Activated CD4-positive, alpha-beta memory T cell treated with anti-CD3 and anti-CD28 coated beads for 36 hours (primary cell): ENCODE measurements at regions not wholly inside any gene's neighbourhood (a gene's known extent, or its start where the extent isn't known, plus 50 kb on each side); places are given as distances from the start of the nearest gene placed in this dataset.
"Not testable (repeated sequence)": the region's sequence is repeated elsewhere in the genome, so short reads cannot be mapped to it uniquely, and the experiment has no call there.

Experiments used
- CTCF ChIA-PET: fragments of 350-600 bp; sonication (Branson Sonifier 250); formaldehyde crosslinking; loops from one replicate; lab custom pipeline; 2021; ENCODE audit warnings: antibody characterized with exemption, inconsistent platforms; lab: Charles Lee
- POLR2A ChIA-PET: fragments of 350-600 bp; sonication (Branson Sonifier 250); formaldehyde crosslinking; loops from one replicate; lab custom pipeline; 2021; ENCODE audit warnings: antibody characterized with exemption; lab: Charles Lee
- DNase-seq: peaks from one replicate; pipeline ENCODE4 v3.0.0-alpha.2; 2020
- H3K27ac Mint-ChIP-seq: one replicate; pipeline ENCODE4 v1.8.0; 2021; ENCODE audit warnings: mixed read lengths
- H3K27me3 Mint-ChIP-seq: one replicate; pipeline ENCODE4 v1.8.0; 2021; ENCODE audit warnings: mixed read lengths
- H3K36me3 Mint-ChIP-seq: one replicate; pipeline ENCODE4 v1.8.0; 2021; ENCODE audit warnings: mixed read lengths
- H3K4me1 Mint-ChIP-seq: one replicate; pipeline ENCODE4 v1.8.0; 2021; ENCODE audit warnings: low read depth, mixed read lengths
- H3K4me3 Mint-ChIP-seq: one replicate; pipeline ENCODE4 v1.8.0; 2021; ENCODE audit warnings: mild to moderate bottlenecking, mixed read lengths
- H3K9me3 Mint-ChIP-seq: one replicate; pipeline ENCODE4 v1.8.0; 2021; ENCODE audit warnings: mixed read lengths
- intact Hi-C: fragments of 100-400 bp; cut with micrococcal nuclease; formaldehyde crosslinking; loops from one replicate; pipeline ENCODE4 v1.15.1; 2023

DNA sequence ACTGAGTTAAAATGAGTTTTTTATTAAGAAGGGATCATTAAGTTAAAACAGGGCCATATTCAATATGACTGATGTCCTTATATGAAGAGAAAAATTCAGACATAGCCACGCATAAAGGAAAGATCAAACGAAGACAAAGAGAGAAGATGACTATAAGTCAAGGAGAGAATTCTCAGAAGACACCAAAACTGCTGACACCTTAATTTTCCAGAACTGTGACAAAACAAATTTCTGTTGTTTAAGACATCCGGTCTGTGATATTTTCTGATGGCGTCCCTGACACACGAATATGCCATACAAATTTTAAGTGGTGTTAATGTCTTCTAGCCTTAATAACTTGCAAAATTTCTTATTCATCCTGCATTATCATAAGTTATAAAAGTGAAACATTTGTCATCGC is 1325.2 kb upstream of the DDX18 start:
- Mint-ChIP-seq H3K27ac (no peak overlapping the region), H3K4me3 (no peak overlapping the region), H3K4me1 (no peaks in the 10 kb centered on the region), H3K36me3 (peaks cover 3% of the 10 kb centered on the region), H3K9me3 (peaks cover 40% of the 10 kb centered on the region), H3K27me3 (no peaks in the 10 kb centered on the region)
- ChIA-PET CTCF (no interaction called here), POLR2A (no interaction called here)
- no peak for DNase-seq
- intact Hi-C loops = no loop called here

GRCh38 chr2:116489944-116490343 is 1324.5 kb upstream of the DDX18 start:
- no peak overlapping the region for H3K27ac Mint-ChIP-seq
- no peaks in the 10 kb centered on the region for H3K4me1 Mint-ChIP-seq
- H3K4me3 Mint-ChIP-seq = no peak overlapping the region
- intact Hi-C loops = no loop called here
- no peaks in the 10 kb centered on the region for H3K27me3 Mint-ChIP-seq
- CTCF ChIA-PET = no interaction called here
- H3K9me3 Mint-ChIP-seq = peaks cover 35% of the 10 kb centered on the region
- peaks cover 3% of the 10 kb centered on the region for H3K36me3 Mint-ChIP-seq
- no peak for DNase-seq
- POLR2A ChIA-PET = no interaction called here

- no peak overlapping the region for H3K27ac Mint-ChIP-seq
- ChIA-PET POLR2A (interaction anchor here (0.6 kb wide), 1 partner anchor 338 kb away, joined by 3 read pairs; no protein-coding TSS in a partner anchor), CTCF (no interaction called here)
- no peak for DNase-seq
- H3K4me3 Mint-ChIP-seq = no peak overlapping the region
- peaks cover 31% of the 10 kb centered on the region for H3K9me3 Mint-ChIP-seq
- H3K27me3 Mint-ChIP-seq = no peaks in the 10 kb centered on the region
- intact Hi-C loops = no loop called here
- no peaks in the 10 kb centered on the region for H3K4me1 Mint-ChIP-seq
- H3K36me3 Mint-ChIP-seq = peaks cover 3% of the 10 kb centered on the region
Observed at GRCh38 chr2:116490511-116491145, 1323.9 kb upstream of the DDX18 start.

DNA sequence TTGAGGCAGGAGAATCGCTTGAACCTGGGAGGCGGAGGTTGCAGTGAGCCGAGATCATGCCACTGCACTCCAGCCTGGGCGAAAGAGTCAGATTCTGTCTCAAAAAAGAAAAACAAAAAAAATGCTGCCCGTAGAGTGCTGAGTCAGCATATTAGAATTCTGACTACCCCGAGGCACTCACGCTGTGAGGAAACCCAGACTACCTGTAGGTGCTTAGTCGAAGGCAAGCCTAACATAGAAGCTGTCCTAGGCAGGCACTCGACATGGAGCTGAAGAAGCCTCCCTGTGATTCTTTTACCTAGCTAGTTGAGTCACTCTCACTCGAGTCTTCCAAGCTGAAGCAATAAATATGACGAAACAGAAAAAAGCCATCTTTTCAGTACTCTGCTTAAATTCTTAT is 1323.2 kb upstream of the DDX18 start:
- CTCF ChIA-PET = no interaction called here
- Mint-ChIP-seq H3K36me3 (no peaks in the 10 kb centered on the region), H3K4me3 (no peak overlapping the region), H3K27ac (no peak overlapping the region), H3K9me3 (peaks cover 25% of the 10 kb centered on the region), H3K27me3 (no peaks in the 10 kb centered on the region), H3K4me1 (no peaks in the 10 kb centered on the region)
- intact Hi-C loops = no loop called here
- no peak for DNase-seq
- POLR2A ChIA-PET = no interaction called here

DNA sequence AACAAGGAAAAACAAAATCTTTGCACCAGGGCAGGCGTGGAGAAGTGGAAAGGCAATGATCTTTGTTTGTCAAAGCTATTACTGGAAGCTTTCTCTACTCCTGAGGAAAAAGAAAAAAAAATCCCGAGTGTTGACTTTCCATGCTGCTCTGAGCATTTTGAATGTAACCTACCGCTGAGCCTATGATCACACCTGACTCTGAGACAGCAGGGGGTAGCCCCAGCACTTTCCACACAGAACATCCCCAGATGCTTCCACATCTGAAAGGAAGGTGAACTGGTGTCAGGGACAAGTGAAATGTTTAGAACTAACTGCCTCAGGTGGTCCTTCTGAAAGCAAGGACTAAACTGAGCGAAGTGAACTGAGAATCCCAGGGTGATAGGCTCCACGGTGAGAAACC is 1315.1 kb upstream of the DDX18 start:
- no peak for DNase-seq
- POLR2A ChIA-PET = no interaction called here
- H3K4me3 Mint-ChIP-seq = no peak overlapping the region
- no peaks in the 10 kb centered on the region for H3K27me3 Mint-ChIP-seq
- H3K27ac Mint-ChIP-seq = no peak overlapping the region
- CTCF ChIA-PET = no interaction called here
- H3K4me1 Mint-ChIP-seq = no peaks in the 10 kb centered on the region
- H3K9me3 Mint-ChIP-seq = peaks cover 12% of the 10 kb centered on the region
- no peaks in the 10 kb centered on the region for H3K36me3 Mint-ChIP-seq
- intact Hi-C loops = no loop called here

DNA sequence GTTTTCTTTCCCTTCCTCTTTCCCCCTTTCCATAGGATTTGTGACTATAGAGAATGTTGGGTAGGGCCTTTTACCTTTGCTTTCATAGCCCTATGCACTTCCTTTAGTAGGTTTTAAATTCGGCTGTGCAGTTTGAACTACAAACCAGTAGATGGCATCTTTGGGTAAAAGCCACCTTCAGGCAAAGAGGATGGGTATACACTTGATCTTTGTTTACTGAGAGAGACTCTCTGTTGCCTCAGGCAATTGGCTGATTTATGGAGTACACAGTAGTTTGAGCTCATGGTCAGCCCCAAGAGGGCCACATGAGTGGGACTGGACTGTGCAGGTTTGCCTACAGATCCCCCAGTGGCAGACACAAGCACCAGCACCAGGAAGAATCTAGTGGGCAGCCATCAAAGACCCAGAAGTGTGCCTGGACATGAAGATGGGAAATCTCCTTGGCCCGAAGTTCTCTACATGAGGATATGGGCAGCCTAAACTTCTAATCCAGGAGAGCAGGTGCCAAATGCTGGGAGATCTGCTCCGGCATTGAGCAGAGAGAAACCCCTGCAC is 1304.3 kb upstream of the DDX18 start:
- no peaks in the 10 kb centered on the region for H3K27me3 Mint-ChIP-seq
- no peaks in the 10 kb centered on the region for H3K4me1 Mint-ChIP-seq
- no peak overlapping the region for H3K4me3 Mint-ChIP-seq
- peaks cover 27% of the 10 kb centered on the region for H3K9me3 Mint-ChIP-seq
- ChIA-PET POLR2A (no interaction called here), CTCF (no interaction called here)
- H3K27ac Mint-ChIP-seq = no peak overlapping the region
- no peaks in the 10 kb centered on the region for H3K36me3 Mint-ChIP-seq
- no peak for DNase-seq
- intact Hi-C loops = no loop called here

DNA sequence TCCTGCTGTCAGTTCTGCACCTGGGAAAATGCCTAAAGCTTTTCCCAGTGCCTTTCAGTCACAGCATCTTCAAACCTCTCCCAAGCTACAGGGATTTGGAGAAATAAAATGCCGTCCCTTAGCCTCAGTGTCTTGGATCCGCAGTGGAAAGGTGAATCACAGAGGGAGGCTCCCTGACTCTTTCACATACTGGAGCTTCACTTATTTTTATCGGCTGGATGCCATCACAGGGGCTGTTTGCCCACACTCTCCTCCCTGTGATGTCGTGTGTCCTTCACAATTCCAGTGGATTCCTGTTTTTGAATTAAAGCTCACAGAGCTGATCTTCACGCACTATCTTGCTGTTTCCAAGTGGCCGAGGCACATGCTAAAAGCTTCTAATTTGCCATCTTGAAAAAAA is 1303.1 kb upstream of the DDX18 start:
- CTCF ChIA-PET = no interaction called here
- intact Hi-C loops = no loop called here
- H3K9me3 Mint-ChIP-seq = peaks cover 22% of the 10 kb centered on the region
- no peaks in the 10 kb centered on the region for H3K4me1 Mint-ChIP-seq
- H3K36me3 Mint-ChIP-seq = no peaks in the 10 kb centered on the region
- H3K27me3 Mint-ChIP-seq = no peaks in the 10 kb centered on the region
- H3K4me3 Mint-ChIP-seq = no peak overlapping the region
- no peak for DNase-seq
- H3K27ac Mint-ChIP-seq = no peak overlapping the region
- POLR2A ChIA-PET = no interaction called here

GRCh38 chr2:116513991-116514390 is 1300.5 kb upstream of the DDX18 start:
- Mint-ChIP-seq H3K4me3 (no peak overlapping the region), H3K4me1 (no peaks in the 10 kb centered on the region), H3K27ac (no peak overlapping the region), H3K27me3 (no peaks in the 10 kb centered on the region), H3K36me3 (no peaks in the 10 kb centered on the region), H3K9me3 (peaks cover 12% of the 10 kb centered on the region)
- no peak for DNase-seq
- intact Hi-C loops = no loop called here
- POLR2A ChIA-PET = no interaction called here
- CTCF ChIA-PET = no interaction called here

DNA sequence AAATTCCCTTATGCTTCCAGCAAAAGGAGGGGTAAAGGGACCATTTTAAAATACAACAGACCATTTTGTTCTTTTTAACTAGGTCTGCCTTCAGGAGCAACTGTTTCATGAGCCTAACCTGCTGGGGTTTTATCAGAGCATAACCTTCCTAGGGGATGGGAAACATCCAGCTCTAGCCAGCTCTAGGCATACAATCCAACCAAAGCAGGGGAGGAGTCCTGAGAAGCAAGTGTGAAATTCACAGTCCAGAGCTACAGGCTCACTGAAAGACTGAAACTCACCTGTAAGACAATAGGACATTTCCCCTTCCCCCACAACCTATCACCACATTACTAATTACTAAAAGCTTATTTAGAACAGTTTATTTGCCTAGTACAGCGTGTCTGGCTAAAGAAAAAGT is 1296.6 kb upstream of the DDX18 start:
- no peak overlapping the region for H3K4me3 Mint-ChIP-seq
- peaks cover 20% of the 10 kb centered on the region for H3K9me3 Mint-ChIP-seq
- H3K36me3 Mint-ChIP-seq = no peaks in the 10 kb centered on the region
- ChIA-PET CTCF (no interaction called here), POLR2A (no interaction called here)
- no peaks in the 10 kb centered on the region for H3K4me1 Mint-ChIP-seq
- H3K27me3 Mint-ChIP-seq = no peaks in the 10 kb centered on the region
- no peak for DNase-seq
- intact Hi-C loops = no loop called here
- H3K27ac Mint-ChIP-seq = no peak overlapping the region

DNA sequence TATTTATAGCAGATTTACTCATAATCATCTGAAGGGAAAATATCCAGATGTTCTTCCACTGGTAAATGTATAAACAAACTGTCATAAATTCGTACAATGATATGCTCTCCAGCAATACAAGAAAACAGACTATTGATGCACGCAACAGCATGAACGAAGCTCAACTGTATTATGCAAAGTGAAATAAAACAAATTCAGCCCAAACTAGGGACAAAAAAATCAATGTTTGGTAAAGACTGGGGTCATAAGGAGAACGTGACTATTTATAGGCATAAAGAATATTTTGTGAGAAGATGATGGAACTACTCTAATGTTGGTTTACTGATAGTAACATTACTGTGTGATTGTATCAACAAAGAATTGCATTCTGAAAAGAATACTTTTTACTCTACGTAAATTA is 1276.7 kb upstream of the DDX18 start:
- Mint-ChIP-seq H3K9me3 (peaks cover 30% of the 10 kb centered on the region), H3K36me3 (no peaks in the 10 kb centered on the region), H3K27ac (no peak overlapping the region), H3K4me3 (no peak overlapping the region), H3K4me1 (no peaks in the 10 kb centered on the region), H3K27me3 (no peaks in the 10 kb centered on the region)
- ChIA-PET CTCF (no interaction called here), POLR2A (no interaction called here)
- DNase-seq = no peak
- intact Hi-C loops = no loop called here

- no peaks in the 10 kb centered on the region for H3K4me1 Mint-ChIP-seq
- CTCF ChIA-PET = no interaction called here
- H3K27me3 Mint-ChIP-seq = no peaks in the 10 kb centered on the region
- POLR2A ChIA-PET = no interaction called here
- H3K27ac Mint-ChIP-seq = no peak overlapping the region
- DNase-seq = no peak
- H3K4me3 Mint-ChIP-seq = no peak overlapping the region
- no peaks in the 10 kb centered on the region for H3K36me3 Mint-ChIP-seq
- peaks cover 25% of the 10 kb centered on the region for H3K9me3 Mint-ChIP-seq
- intact Hi-C loops = no loop called here
Observed at GRCh38 chr2:116545286-116546068, 1269.0 kb upstream of the DDX18 start.

- H3K27me3 Mint-ChIP-seq, intact Hi-C loops, DNase-seq, POLR2A ChIA-PET, CTCF ChIA-PET, H3K4me1 Mint-ChIP-seq, H3K27ac Mint-ChIP-seq, H3K4me3 Mint-ChIP-seq, H3K36me3 Mint-ChIP-seq: not testable (repeated sequence)
- peaks cover 21% of the 10 kb centered on the region for H3K9me3 Mint-ChIP-seq
Observed at GRCh38 chr2:116552738-116553419, 1261.6 kb upstream of the DDX18 start.
